ENCODE measurements at regions not wholly inside any gene's neighbourhood (a gene's known extent, or its start where the extent isn't known, plus 50 kb on each side); places are given as distances from the start of the nearest gene placed in this dataset.

- Mint-ChIP-seq H3K27me3 (peaks cover 38% of the 10 kb centered on the region), H3K9me3 (ENCODE audit: low read depth) (no peaks in the 10 kb centered on the region), H3K4me1 (ENCODE audit: low read depth) (no peaks in the 10 kb centered on the region), H3K27ac (no peak overlapping the region), H3K36me3 (ENCODE audit: insufficient read depth) (no peaks in the 10 kb centered on the region), H3K4me3 (ENCODE audit: low read depth) (no peak overlapping the region)
- TF ChIP-seq CTCF (IDR thresholded peaks at IDR 0.05; ENCODE audit: unreplicated experiment) = no peak
- no peak for DNase-seq (ENCODE audit: low spot score, unreplicated experiment)
Observed at GRCh38 chr11:119940401-119940976, 197.4 kb downstream of the TRIM29 start.

GRCh38 chr11:119937412-119937811, 200.5 kb downstream of the TRIM29 start:
- no peaks in the 10 kb centered on the region for H3K36me3 Mint-ChIP-seq (ENCODE audit: insufficient read depth)
- peaks cover 37% of the 10 kb centered on the region for H3K27me3 Mint-ChIP-seq

GRCh38 chr11:119936426-119936825, 201.5 kb downstream of the TRIM29 start:
- no peak for TF ChIP-seq CTCF (IDR thresholded peaks at IDR 0.05; ENCODE audit: unreplicated experiment)
- no peaks in the 10 kb centered on the region for H3K36me3 Mint-ChIP-seq (ENCODE audit: insufficient read depth)
- no peak overlapping the region for H3K4me3 Mint-ChIP-seq (ENCODE audit: low read depth)
- no peaks in the 10 kb centered on the region for H3K4me1 Mint-ChIP-seq (ENCODE audit: low read depth)
- H3K9me3 Mint-ChIP-seq (ENCODE audit: low read depth) = no peaks in the 10 kb centered on the region
- no peak overlapping the region for H3K27ac Mint-ChIP-seq
- DNase-seq (ENCODE audit: low spot score, unreplicated experiment) = no peak
- peaks cover 40% of the 10 kb centered on the region for H3K27me3 Mint-ChIP-seq

More at GRCh38 chr11:119937412-119937811, 200.5 kb downstream of the TRIM29 start:
- Mint-ChIP-seq H3K9me3 (ENCODE audit: low read depth) (no peaks in the 10 kb centered on the region), H3K4me1 (ENCODE audit: low read depth) (no peaks in the 10 kb centered on the region), H3K27ac (no peak overlapping the region), H3K4me3 (ENCODE audit: low read depth) (no peak overlapping the region)
- DNase-seq (ENCODE audit: low spot score, unreplicated experiment) = no peak
- TF ChIP-seq CTCF (IDR thresholded peaks at IDR 0.05; ENCODE audit: unreplicated experiment) = no peak

GRCh38 chr11:119935349-119935925, 202.5 kb downstream of the TRIM29 start:
- no peak for TF ChIP-seq CTCF (IDR thresholded peaks at IDR 0.05; ENCODE audit: unreplicated experiment)
- H3K27me3 Mint-ChIP-seq = peaks cover 50% of the 10 kb centered on the region
- H3K36me3 Mint-ChIP-seq (ENCODE audit: insufficient read depth) = no peaks in the 10 kb centered on the region
- H3K4me1 Mint-ChIP-seq (ENCODE audit: low read depth) = no peaks in the 10 kb centered on the region
- H3K4me3 Mint-ChIP-seq (ENCODE audit: low read depth) = no peak overlapping the region
- no peaks in the 10 kb centered on the region for H3K9me3 Mint-ChIP-seq (ENCODE audit: low read depth)
- no peak overlapping the region for H3K27ac Mint-ChIP-seq
- DNase-seq (ENCODE audit: low spot score, unreplicated experiment) = no peak

- no peaks in the 10 kb centered on the region for H3K36me3 Mint-ChIP-seq (ENCODE audit: insufficient read depth)
- H3K4me1 Mint-ChIP-seq (ENCODE audit: low read depth) = no peaks in the 10 kb centered on the region
- no peak overlapping the region for H3K4me3 Mint-ChIP-seq (ENCODE audit: low read depth)
- TF ChIP-seq CTCF (IDR thresholded peaks at IDR 0.05; ENCODE audit: unreplicated experiment) = no peak
- H3K9me3 Mint-ChIP-seq (ENCODE audit: low read depth) = no peaks in the 10 kb centered on the region
- no peak for DNase-seq (ENCODE audit: low spot score, unreplicated experiment)
- H3K27ac Mint-ChIP-seq = no peak overlapping the region
- H3K27me3 Mint-ChIP-seq = peaks cover 48% of the 10 kb centered on the region
Observed at GRCh38 chr11:119934866-119935265, 203.0 kb downstream of the TRIM29 start.
